Erythroblast (primary cell): ENCODE measurements at regions not wholly inside any gene's neighbourhood (a gene's known extent, or its start where the extent isn't known, plus 50 kb on each side); places are given as distances from the start of the nearest gene placed in this dataset.

ENCODE experiments used
- GATA1 ChIP-seq: IDR thresholded peaks from 2 replicates; pipeline ENCODE4 v1.6.1; 2011; ENCODE audit warnings: low read depth, mild to moderate bottlenecking, control low read depth, low read length, moderate library complexity
- POLR2A ChIP-seq: IDR thresholded peaks from 2 replicates; pipeline ENCODE4 v1.6.1; 2011; ENCODE audit warnings: mild to moderate bottlenecking, low read length

DNA sequence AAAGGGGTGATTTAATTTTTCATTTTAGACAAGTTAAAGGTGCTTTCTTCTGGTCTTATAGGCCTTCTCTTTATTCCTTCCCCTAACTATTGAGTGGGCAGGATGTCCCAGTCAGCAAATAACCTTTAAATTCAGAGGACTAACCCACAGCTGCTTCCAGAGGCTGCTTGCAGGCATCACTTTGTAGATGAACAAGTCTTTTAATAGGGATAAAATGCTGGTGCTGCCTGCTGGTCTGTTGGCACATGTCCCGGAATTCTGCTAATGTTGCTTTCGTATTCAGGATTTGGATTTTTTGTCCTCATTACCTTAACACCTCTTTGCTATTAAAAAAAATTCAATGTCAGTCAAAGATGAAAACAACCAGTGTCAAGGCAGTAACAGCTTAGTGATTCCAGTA is 132.7 kb upstream of the KL start:
- TF ChIP-seq POLR2A (no peak), GATA1 (no peak)
